ENCODE measurements at regions not wholly inside any gene's neighbourhood (a gene's known extent, or its start where the extent isn't known, plus 50 kb on each side); places are given as distances from the start of the nearest gene placed in this dataset.

DNA sequence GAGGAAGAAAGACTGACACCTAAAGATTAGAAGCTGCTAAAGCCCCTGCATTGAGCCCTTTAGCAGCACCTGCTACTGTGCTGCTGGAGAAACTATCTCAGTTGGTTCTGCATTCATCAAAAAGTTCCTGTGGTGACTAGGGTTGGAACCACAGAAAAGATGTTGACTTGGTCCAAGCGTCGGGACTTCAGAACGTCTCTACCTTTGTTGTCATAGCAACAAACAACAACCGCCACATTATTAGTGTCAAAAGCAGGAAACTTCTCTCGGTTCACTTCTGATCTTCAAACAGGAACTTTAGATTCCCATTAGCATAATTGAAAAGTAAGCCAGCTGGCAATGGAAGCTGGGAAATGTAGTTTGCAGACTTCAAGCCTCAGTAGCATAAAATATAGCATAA lies 368.0 kb downstream of the SEC23A start (continued):
- TF ChIP-seq, protein P1, sequence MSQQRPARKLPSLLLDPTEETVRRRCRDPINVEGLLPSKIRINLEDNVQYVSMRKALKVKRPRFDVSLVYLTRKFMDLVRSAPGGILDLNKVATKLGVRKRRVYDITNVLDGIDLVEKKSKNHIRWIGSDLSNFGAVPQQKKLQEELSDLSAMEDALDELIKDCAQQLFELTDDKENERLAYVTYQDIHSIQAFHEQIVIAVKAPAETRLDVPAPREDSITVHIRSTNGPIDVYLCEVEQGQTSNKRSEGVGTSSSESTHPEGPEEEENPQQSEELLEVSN (IDR thresholded peaks at IDR 0.05), result no peak
- TF ChIP-seq, protein P2, sequence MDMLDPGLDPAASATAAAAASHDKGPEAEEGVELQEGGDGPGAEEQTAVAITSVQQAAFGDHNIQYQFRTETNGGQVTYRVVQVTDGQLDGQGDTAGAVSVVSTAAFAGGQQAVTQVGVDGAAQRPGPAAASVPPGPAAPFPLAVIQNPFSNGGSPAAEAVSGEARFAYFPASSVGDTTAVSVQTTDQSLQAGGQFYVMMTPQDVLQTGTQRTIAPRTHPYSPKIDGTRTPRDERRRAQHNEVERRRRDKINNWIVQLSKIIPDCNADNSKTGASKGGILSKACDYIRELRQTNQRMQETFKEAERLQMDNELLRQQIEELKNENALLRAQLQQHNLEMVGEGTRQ (IDR thresholded peaks at IDR 0.05; ENCODE audit: low read length), result no peak
- TF ChIP-seq GTF2F1 (IDR thresholded peaks at IDR 0.05; ENCODE audit: borderline replicate concordance, low read depth, low read length) (no peak), ZNF274 (IDR thresholded peaks at IDR 0.05; ENCODE audit: borderline replicate concordance, extremely low read depth, low read length) (no peak)

Data from H1 (cell line).